SK-N-SH (cell line): ENCODE measurements at regions not wholly inside any gene's neighbourhood (a gene's known extent, or its start where the extent isn't known, plus 50 kb on each side); places are given as distances from the start of the nearest gene placed in this dataset.

Source experiments
- CTCF ChIA-PET: fragments of 300-600, 350-600 bp; formaldehyde crosslinking; extraction: SDS; loops from one replicate; lab custom pipeline; 2021; lab: Yijun Ruan, JAX
- POLR2A ChIA-PET: fragments of 350-600 bp; sonication (Branson Sonifier 250); formaldehyde crosslinking; extraction: SDS; loops from one replicate; lab custom pipeline; 2020; ENCODE audit warnings: antibody characterized with exemption, inconsistent platforms; lab: Yijun Ruan, JAX
- DNase-seq: peaks from one replicate; pipeline ENCODE4 v3.0.0; 2012
- H2AFZ ChIP-seq: fragments of 200-600 bp; sonication (generic); 2 replicates; pipeline ENCODE4 v1.8.1; 2016; ENCODE audit warnings: antibody characterized with exemption, mild to moderate bottlenecking, low read depth
- H3F3A ChIP-seq: fragments of 200-600 bp; sonication (generic); replicated peaks from 2 replicates; pipeline ENCODE3; 2016; ENCODE audit warnings: antibody characterized with exemption, mild to moderate bottlenecking; ENCODE audit not compliant: insufficient read depth
- H3K27ac ChIP-seq, 2 experiments: fragments of 200-500 bp in 1 of 2; fragments of 200-600 bp in 1 of 2; sonication (Bioruptor generic) in 1 of 2; sonication (generic), shearing (Covaris generic) in 1 of 2; 2 replicates each; pipeline versions ENCODE4 v1.5.1 to v1.6.1; 2014 to 2016; ENCODE audit warnings: low read depth in 2 of 2, inconsistent platforms in 1 of 2, low read length in 1 of 2, mild to moderate bottlenecking in 1 of 2, mixed read lengths in 1 of 2
- H3K27me3 ChIP-seq: fragments of 200-600 bp; sonication (generic), shearing (Covaris generic); 2 replicates; pipeline ENCODE4 v1.6.1; 2016; ENCODE audit warnings: mixed run types; ENCODE audit not compliant: insufficient read depth
- H3K36me3 ChIP-seq, 2 experiments: fragments of 200-500 bp in 1 of 2; fragments of 200-600 bp in 1 of 2; sonication (Bioruptor generic) in 1 of 2; sonication (generic) in 1 of 2; replicated peaks in 1 of 2; 2 replicates each; pipeline versions ENCODE3 to v1.5.1; 2014 to 2016; ENCODE audit warnings: low read length in 1 of 2, mild to moderate bottlenecking in 1 of 2; ENCODE audit not compliant: insufficient read depth in 2 of 2, control insufficient read depth in 1 of 2
- H3K4me1 ChIP-seq, 2 experiments: fragments of 200-500 bp in 1 of 2; fragments of 200-600 bp in 1 of 2; sonication (Bioruptor generic) in 1 of 2; sonication (generic), shearing (Covaris generic) in 1 of 2; 2 replicates each; pipeline versions ENCODE4 v1.5.1 to v1.6.1; 2014 to 2016; ENCODE audit warnings: low read depth in 1 of 2, low read length in 1 of 2, mixed run types in 1 of 2; ENCODE audit not compliant: insufficient read depth in 2 of 2, control insufficient read depth in 1 of 2
- H3K4me2 ChIP-seq: fragments of 200-600 bp; sonication (generic), shearing (Covaris generic); 2 replicates; pipeline ENCODE4 v1.6.1; 2017; ENCODE audit warnings: mixed run types
- H3K4me3 ChIP-seq, 2 experiments: fragments of 200-500 bp in 1 of 2; fragments of 200-600 bp in 1 of 2; sonication (Bioruptor generic) in 1 of 2; sonication (generic), shearing (Covaris generic) in 1 of 2; 2 replicates each; pipeline versions ENCODE4 v1.5.1 to v1.8.1; 2014 to 2016; ENCODE audit warnings: low read depth in 2 of 2, inconsistent platforms in 1 of 2, low read length in 1 of 2, mild to moderate bottlenecking in 1 of 2, mixed read lengths in 1 of 2, moderate library complexity in 1 of 2
- H3K79me2 ChIP-seq: fragments of 200-600 bp; sonication (generic); 2 replicates; pipeline ENCODE4 v1.8.1; 2017; ENCODE audit warnings: mild to moderate bottlenecking; ENCODE audit not compliant: insufficient read depth
- H3K9ac ChIP-seq: fragments of 200-600 bp; sonication (generic); 2 replicates; pipeline ENCODE4 v1.6.1; 2017; ENCODE audit warnings: mixed run types
- H3K9me2 ChIP-seq: fragments of 200-600 bp; sonication (generic); 2 replicates; pipeline ENCODE4 v1.6.1; 2017; ENCODE audit warnings: mixed run types
- H3K9me3 ChIP-seq: fragments of 200-600 bp; sonication (generic); 2 replicates; pipeline ENCODE4 v1.6.1; 2017; ENCODE audit warnings: mixed run types, mild to moderate bottlenecking, moderate library complexity
- H4K20me1 ChIP-seq: fragments of 200-600 bp; sonication (generic); 2 replicates; pipeline ENCODE4 v1.6.1; 2017; ENCODE audit warnings: mild to moderate bottlenecking, mixed run types; ENCODE audit not compliant: insufficient read depth
- CHD2 ChIP-seq: fragments of 150-350 bp; IDR thresholded peaks from 2 replicates; pipeline ENCODE4 v1.6.1; 2018; ENCODE audit warnings: low read length; ENCODE audit not compliant: partially characterized antibody
- EP300 ChIP-seq, 2 experiments: IDR thresholded peaks; 2 replicates each; pipeline versions ENCODE4 v1.4.0 to v1.6.1; 2012; ENCODE audit warnings: borderline replicate concordance in 1 of 2, low read depth in 1 of 2, low read length in 1 of 2
- FOSL2 ChIP-seq: IDR thresholded peaks from 2 replicates; pipeline ENCODE4 v1.4.0; 2012; ENCODE audit warnings: low read depth, mild to moderate bottlenecking, moderate library complexity, borderline replicate concordance
- GABPA ChIP-seq: IDR thresholded peaks from 2 replicates; pipeline ENCODE4 v1.4.0; 2012; ENCODE audit warnings: low read depth, mild to moderate bottlenecking
- GATA2 ChIP-seq: sonication (generic); formaldehyde crosslinking; IDR thresholded peaks from 2 replicates; pipeline ENCODE4 v1.5.0; 2020; ENCODE audit warnings: mild to moderate bottlenecking, missing genetic modification reagents
- IRF3 ChIP-seq: fragments of 150-350 bp; IDR thresholded peaks from 2 replicates; pipeline ENCODE4 v1.6.1; 2016; ENCODE audit warnings: mild to moderate bottlenecking, low read depth, low read length
- REST ChIP-seq: IDR thresholded peaks from 2 replicates; pipeline ENCODE4 v1.6.1; 2012; ENCODE audit warnings: mild to moderate bottlenecking, low read depth, low read length, moderate library complexity
- RFX5 ChIP-seq: IDR thresholded peaks from 2 replicates; pipeline ENCODE4 v1.6.1; 2012; ENCODE audit warnings: mild to moderate bottlenecking, improper control_type of control experiment, low read length
- SIN3A ChIP-seq: IDR thresholded peaks from 2 replicates; pipeline ENCODE4 v1.6.1; 2012; ENCODE audit warnings: low read depth, mild to moderate bottlenecking, low read length, moderate library complexity, borderline replicate concordance
- SMC3 ChIP-seq: IDR thresholded peaks from 2 replicates; pipeline ENCODE4 v1.6.1; 2012; ENCODE audit warnings: low read depth, low read length, improper control_type of control experiment
- TCF12 ChIP-seq: IDR thresholded peaks from 2 replicates; pipeline ENCODE4 v1.4.0; 2012
- TEAD4 ChIP-seq: IDR thresholded peaks from 2 replicates; pipeline ENCODE4 v1.4.0; 2012; ENCODE audit warnings: mild to moderate bottlenecking, borderline replicate concordance; ENCODE audit not compliant: insufficient read depth
- WGBS: methylation state at CpG from one replicate; pipeline ENCODE4 v1.1.6; 2017; ENCODE audit warnings: low lambda C conversion rate; 5-methylcytosine and 5-hydroxymethylcytosine counted together
- TF ChIP-seq, protein P1 (sequence below): IDR thresholded peaks from 2 replicates; pipeline ENCODE4 v1.4.0; 2012; ENCODE audit warnings: low read depth, borderline replicate concordance

DNA sequence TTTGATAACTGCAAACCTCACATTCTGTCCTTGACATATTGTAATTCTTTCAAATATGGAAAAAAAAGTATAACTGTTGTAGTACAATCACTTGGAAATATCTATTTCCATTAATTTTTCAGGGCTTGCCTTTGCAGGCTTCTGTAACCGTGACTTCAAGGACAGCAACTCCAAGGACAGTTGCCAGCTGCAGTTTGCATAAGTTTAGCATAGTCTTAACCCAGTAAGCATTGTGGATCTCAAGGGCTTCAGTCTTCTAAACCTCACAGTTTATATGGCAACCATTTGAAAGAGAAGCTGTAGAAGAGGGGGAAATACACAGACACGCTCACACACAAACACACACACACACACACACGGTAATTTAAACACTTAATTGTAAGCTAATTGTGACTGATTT lies 112.8 kb upstream of the GPR149 start:
- H3K79me2 ChIP-seq = no peaks in the 10 kb centered on the region
- no peaks in the 10 kb centered on the region for H3K36me3 ChIP-seq

More for the DNA sequence above, 112.8 kb upstream of the GPR149 start:
- ChIA-PET CTCF (no interaction called here), POLR2A (no interaction called here)
- no peak overlapping the region for H2AFZ ChIP-seq
- WGBS = 12% methylated on average over 3 of the region's 3 CpGs
- H3K9me3 ChIP-seq = no peaks in the 10 kb centered on the region
- no peaks in the 10 kb centered on the region for H3K9me2 ChIP-seq
- H3K27ac ChIP-seq = no peak overlapping the region
- no peak overlapping the region for H3K4me2 ChIP-seq
- no peaks in the 10 kb centered on the region for H3K27me3 ChIP-seq
- H3K4me3 ChIP-seq = no peak overlapping the region
- H3F3A ChIP-seq = no peaks in the 10 kb centered on the region
- H4K20me1 ChIP-seq = no peaks in the 10 kb centered on the region
- H3K9ac ChIP-seq = no peak overlapping the region
- TF ChIP-seq TCF12 (no peak), REST (no peak), TEAD4 (no peak), GABPA (no peak), IRF3 (no peak), EP300 (IDR thresholded peaks at IDR 0.05; ENCODE audit: borderline replicate concordance in 1 of 2, low read depth in 1 of 2, low read length in 1 of 2) (no peak), SMC3 (no peak), CHD2 (no peak), RFX5 (no peak), SIN3A (no peak), GATA2 (CRISPR knock-in tag) (no peak), FOSL2 (no peak)
- TF ChIP-seq, protein P1, sequence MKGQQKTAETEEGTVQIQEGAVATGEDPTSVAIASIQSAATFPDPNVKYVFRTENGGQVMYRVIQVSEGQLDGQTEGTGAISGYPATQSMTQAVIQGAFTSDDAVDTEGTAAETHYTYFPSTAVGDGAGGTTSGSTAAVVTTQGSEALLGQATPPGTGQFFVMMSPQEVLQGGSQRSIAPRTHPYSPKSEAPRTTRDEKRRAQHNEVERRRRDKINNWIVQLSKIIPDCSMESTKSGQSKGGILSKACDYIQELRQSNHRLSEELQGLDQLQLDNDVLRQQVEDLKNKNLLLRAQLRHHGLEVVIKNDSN = no peak
- no peaks in the 10 kb centered on the region for H3K4me1 ChIP-seq
- DNase-seq = no peak
